Gastrocnemius medialis (tissue), 4 donors: ENCODE measurements at regions not wholly inside any gene's neighbourhood (a gene's known extent, or its start where the extent isn't known, plus 50 kb on each side); places are given as distances from the start of the nearest gene placed in this dataset.
"Not testable (repeated sequence)": the region's sequence is repeated elsewhere in the genome, so short reads cannot be mapped to it uniquely, and the experiment has no call there.

Experiments
- ATAC-seq, 2 donors: fragments of 150-250 bp; one replicate each; pipeline ENCODE4 v1.9.1; 2016
- DNase-seq, 2 donors: peaks; one replicate each; pipeline ENCODE4 v3.0.0-alpha.2; 2019
- H3K27ac ChIP-seq, 4 donors: fragments of 200-600 bp; sonication (generic); 1 replicate in 1 of 4; 2 replicates in 3 of 4; pipeline ENCODE4 v1.5.1; 2016 to 2018; ENCODE audit warnings: mild to moderate bottlenecking in 2 of 4, moderate library complexity in 1 of 4
- H3K27me3 ChIP-seq, 3 donors: fragments of 200-600 bp; sonication (generic) in 2 of 3; 1 replicate in 1 of 3; 2 replicates in 2 of 3; pipeline versions ENCODE4 v1.5.1 to v1.6.0; 2016 to 2019; ENCODE audit warnings: mild to moderate bottlenecking in 1 of 3, moderate library complexity in 1 of 3
- H3K36me3 ChIP-seq, 2 donors: fragments of 200-600 bp; sonication (generic) in 1 of 2; one replicate each; pipeline ENCODE4 v1.5.1; 2017 to 2018
- H3K4me1 ChIP-seq, 2 donors: fragments of 200-600 bp; sonication (generic) in 1 of 2; one replicate each; pipeline ENCODE4 v1.5.1; 2016 to 2017; ENCODE audit warnings: mild to moderate bottlenecking in 2 of 2
- H3K4me3 ChIP-seq, 4 donors: fragments of 200-600 bp; sonication (generic) in 3 of 4; 1 replicate in 1 of 4; 2 replicates in 3 of 4; pipeline ENCODE4 v1.5.1; 2016 to 2019; ENCODE audit warnings: mild to moderate bottlenecking in 2 of 4
- H3K9me3 ChIP-seq, 3 donors: fragments of 200-600 bp; sonication (generic) in 2 of 3; 1 replicate in 1 of 3; 2 replicates in 2 of 3; pipeline ENCODE4 v1.5.1; 2016 to 2019
- CTCF ChIP-seq, 5 experiments: fragments of 450-650 bp in 3 of 5; fragments of 200-600 bp in 2 of 5; sonication (generic) in 2 of 5; IDR thresholded peaks in 4 of 5; conservative IDR thresholded peaks in 1 of 5; 1 replicate in 4 of 5; 2 replicates in 1 of 5; pipeline ENCODE4 v1.5.1; 2016 to 2019; ENCODE audit warnings: antibody characterized with exemption in 5 of 5, mild to moderate bottlenecking in 3 of 5, moderate library complexity in 3 of 5
- POLR2A ChIP-seq, 2 donors: fragments of 450-650 bp; IDR thresholded peaks; one replicate each; pipeline ENCODE4 v1.6.1; 2017; ENCODE audit warnings: antibody characterized with exemption in 2 of 2, mild to moderate bottlenecking in 2 of 2, moderate library complexity in 2 of 2
- in situ Hi-C, 4 donors: fragments of 200-750 bp; cut with MboI; loops; one replicate each; pipeline versions ENCODE4 v1.15.0 to v1.8.0; 2017; ENCODE audit warnings: low sequenced_read_pairs in 4 of 4
- intact Hi-C: fragments of 100-400 bp; cut with DNase I; formaldehyde crosslinking; loops from one replicate; pipeline ENCODE4 v1.15.1; 2023; ENCODE audit warnings: low total_unique reads

GRCh38 chr12:91637789-91638624 is 455.4 kb upstream of the DCN start:
- no peak for ATAC-seq
- TF ChIP-seq POLR2A (IDR thresholded peaks at IDR 0.05): no peak
- no peak for TF ChIP-seq CTCF (IDR thresholded peaks at IDR 0.05 in 4 of 5, conservative IDR thresholded peaks at IDR 0.05 in 1 of 5)
- DNase-seq: no peak
- Histone ChIP-seq H3K36me3 (no peaks in the 10 kb centered on the region), H3K9me3 (no peaks in the 10 kb centered on the region), H3K4me3 (no peak overlapping the region), H3K27ac (no peak overlapping the region), H3K4me1 (no peaks in the 10 kb centered on the region), H3K27me3 (no peaks in the 10 kb centered on the region)
- intact Hi-C loops: no loop called here
- in situ Hi-C loops: no loop called here

DNA sequence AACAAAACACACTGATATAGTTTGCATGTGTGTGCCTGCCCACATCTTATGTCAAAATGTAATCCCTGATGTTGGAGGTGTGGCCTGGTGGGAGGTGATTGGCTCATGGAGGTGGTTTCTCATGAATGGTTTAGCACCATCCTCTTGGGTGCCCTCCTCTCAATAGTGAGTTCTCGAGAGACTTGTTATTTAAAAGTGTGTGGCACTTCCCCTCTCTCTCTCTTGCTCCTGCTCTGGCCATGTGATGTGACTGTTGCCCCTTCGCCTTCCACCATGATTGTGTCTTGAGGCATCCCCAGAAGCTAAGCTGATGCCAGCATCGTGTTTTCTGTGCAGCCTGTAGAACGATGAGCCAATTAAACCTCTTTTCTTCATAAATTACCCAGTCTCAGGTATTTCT is 454.1 kb upstream of the DCN start:
- intact Hi-C loops (no loop called here), in situ Hi-C loops (no loop called here)
- no peak overlapping the region for H3K4me3 ChIP-seq
- no peak overlapping the region for H3K27ac ChIP-seq
- H3K36me3 ChIP-seq: no peaks in the 10 kb centered on the region
- H3K27me3 ChIP-seq: no peaks in the 10 kb centered on the region
- TF ChIP-seq CTCF (IDR thresholded peaks at IDR 0.05 in 4 of 5, conservative IDR thresholded peaks at IDR 0.05 in 1 of 5): no peak
- TF ChIP-seq POLR2A (IDR thresholded peaks at IDR 0.05): no peak
- H3K4me1 ChIP-seq: no peaks in the 10 kb centered on the region
- ATAC-seq (no peak), DNase-seq (no peak)
- H3K9me3 ChIP-seq: no peaks in the 10 kb centered on the region

- H3K4me1 ChIP-seq, intact Hi-C loops, H3K36me3 ChIP-seq, H3K27ac ChIP-seq, DNase-seq, ATAC-seq, in situ Hi-C loops, H3K4me3 ChIP-seq, H3K9me3 ChIP-seq, H3K27me3 ChIP-seq: not testable (repeated sequence)
These were observed 451.7 kb upstream of the DCN start for GRCh38 chr12:91634386-91634713.

DNA sequence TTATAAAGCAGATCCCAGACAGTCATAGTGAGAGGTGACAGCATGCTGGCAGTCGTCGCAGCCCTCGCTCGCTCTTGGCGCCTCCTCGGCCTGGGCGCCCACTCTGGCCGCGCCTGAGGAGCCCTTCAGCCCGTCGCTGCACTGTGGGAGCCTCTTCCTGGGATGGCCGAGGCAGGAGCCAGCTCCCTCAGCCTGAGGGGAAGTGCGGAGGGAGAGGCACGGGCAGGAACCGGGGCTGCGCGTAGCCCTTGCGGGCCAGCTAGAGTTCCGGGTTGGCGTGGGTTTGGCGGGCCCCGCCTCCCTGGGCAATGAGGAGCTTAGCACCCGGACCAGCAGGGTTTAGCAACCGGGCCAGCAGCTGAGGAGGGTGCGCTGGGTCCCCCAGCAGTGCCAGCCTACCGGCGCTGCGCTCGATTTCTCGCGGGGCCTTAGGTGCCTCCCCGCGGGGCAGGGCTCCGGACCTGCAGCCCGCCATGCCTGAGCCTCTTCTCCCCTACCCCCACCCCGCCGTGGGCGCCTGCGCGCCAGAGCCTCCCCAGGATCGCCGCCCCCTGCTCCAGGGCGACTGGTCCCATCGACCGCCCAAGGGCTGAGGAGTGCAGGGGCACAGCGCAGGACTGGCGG is 451.2 kb upstream of the DCN start:
- H3K4me3 ChIP-seq: no peak overlapping the region
- ATAC-seq (no peak), DNase-seq (no peak)

More for the DNA sequence above, 451.2 kb upstream of the DCN start:
- no peaks in the 10 kb centered on the region for H3K4me1 ChIP-seq
- in situ Hi-C loops: no loop called here
- TF ChIP-seq POLR2A (IDR thresholded peaks at IDR 0.05) (no peak), CTCF (IDR thresholded peaks at IDR 0.05 in 4 of 5, conservative IDR thresholded peaks at IDR 0.05 in 1 of 5) (no peak)
- H3K27me3 ChIP-seq: no peaks in the 10 kb centered on the region
- no peaks in the 10 kb centered on the region for H3K36me3 ChIP-seq
- intact Hi-C loops: no loop called here
- H3K9me3 ChIP-seq: no peaks in the 10 kb centered on the region
- no peak overlapping the region for H3K27ac ChIP-seq
